Mesendoderm (in vitro differentiated cells): ENCODE measurements at regions not wholly inside any gene's neighbourhood (a gene's known extent, or its start where the extent isn't known, plus 50 kb on each side); places are given as distances from the start of the nearest gene placed in this dataset.

Experiments
- DNase-seq: peaks from one replicate; pipeline ENCODE4 v3.0.0; 2013
- H2AK5ac ChIP-seq: 2 replicates; pipeline ENCODE4 v1.6.1; 2013; ENCODE audit warnings: low read length, inconsistent platforms
- H2BK120ac ChIP-seq: 2 replicates; pipeline ENCODE4 v1.6.1; 2013; ENCODE audit warnings: low read depth, mild to moderate bottlenecking, low read length, moderate library complexity, mixed read lengths
- H2BK15ac ChIP-seq: replicated peaks from 2 replicates; pipeline ENCODE4 v1.6.1; 2013; ENCODE audit warnings: low read depth, mild to moderate bottlenecking, moderate library complexity
- H2BK5ac ChIP-seq: 2 replicates; pipeline ENCODE4 v1.6.1; 2013; ENCODE audit warnings: low read length, inconsistent platforms
- H3K18ac ChIP-seq: 2 replicates; pipeline ENCODE4 v1.6.1; 2013; ENCODE audit warnings: mild to moderate bottlenecking, low read length, mixed read lengths
- H3K23ac ChIP-seq: one replicate; pipeline ENCODE4 v1.6.1; 2013; ENCODE audit warnings: low read length
- H3K27ac ChIP-seq: 2 replicates; pipeline ENCODE4 v1.5.1; 2013; ENCODE audit warnings: low read depth, mild to moderate bottlenecking, inconsistent platforms, low read length, moderate library complexity
- H3K27me3 ChIP-seq: 2 replicates; pipeline ENCODE4 v1.6.1; 2013; ENCODE audit warnings: low read length, control low read depth, mild to moderate bottlenecking, inconsistent platforms; ENCODE audit not compliant: insufficient read depth, poor library complexity
- H3K36me3 ChIP-seq: 2 replicates; pipeline ENCODE4 v1.6.1; 2013; ENCODE audit warnings: low read length, inconsistent platforms; ENCODE audit not compliant: control insufficient read depth, insufficient read depth
- H3K4ac ChIP-seq: one replicate; pipeline ENCODE4 v1.6.1; 2013; ENCODE audit warnings: low read depth, mild to moderate bottlenecking, low read length, moderate library complexity
- H3K4me1 ChIP-seq: 2 replicates; pipeline ENCODE4 v1.6.1; 2013; ENCODE audit warnings: low read depth, low read length, inconsistent platforms; ENCODE audit not compliant: control insufficient read depth
- H3K4me2 ChIP-seq: 2 replicates; pipeline ENCODE4 v1.6.1; 2013; ENCODE audit warnings: low read length
- H3K4me3 ChIP-seq: 2 replicates; pipeline ENCODE4 v1.5.1; 2013; ENCODE audit warnings: mild to moderate bottlenecking, low read length
- H3K56ac ChIP-seq: one replicate; pipeline ENCODE4 v1.6.1; 2013; ENCODE audit warnings: low read length
- H3K79me1 ChIP-seq: 2 replicates; pipeline ENCODE4 v1.6.1; 2013; ENCODE audit warnings: low read length, inconsistent platforms
- H3K79me2 ChIP-seq: 2 replicates; pipeline ENCODE4 v1.6.1; 2013; ENCODE audit warnings: mild to moderate bottlenecking, low read length; ENCODE audit not compliant: control insufficient read depth, insufficient read depth
- H3K9ac ChIP-seq: 2 replicates; pipeline ENCODE4 v1.6.1; 2013; ENCODE audit warnings: low read length, inconsistent platforms
- H4K5ac ChIP-seq: one replicate; pipeline ENCODE4 v1.6.1; 2013; ENCODE audit warnings: low read length
- H4K8ac ChIP-seq: one replicate; pipeline ENCODE4 v1.6.1; 2013; ENCODE audit warnings: low read depth, mild to moderate bottlenecking, control low read depth, low read length, moderate library complexity
- WGBS: extraction: QIAGEN DNeasy Blood & Tissue Kit; methylation state at CpG from one replicate; pipeline ENCODE4 v1.1.7; 2013; ENCODE audit warnings: low lambda C conversion rate, missing lambda C conversion rate; ENCODE audit not compliant: insufficient coverage; ENCODE audit errors: extremely low coverage; 5-methylcytosine and 5-hydroxymethylcytosine counted together

- Histone ChIP-seq H3K36me3 (no peaks in the 10 kb centered on the region), H3K27me3 (no peaks in the 10 kb centered on the region), H3K79me1 (no peaks in the 10 kb centered on the region), H3K9ac (no peak overlapping the region), H3K4me3 (no peak overlapping the region), H2BK120ac (no peak overlapping the region), H3K27ac (no peak overlapping the region), H3K23ac (no peak overlapping the region), H4K8ac (no peak overlapping the region), H2BK5ac (no peak overlapping the region), H3K56ac (no peak overlapping the region), H4K5ac (no peak overlapping the region), H2BK15ac (no peak overlapping the region), H3K79me2 (no peaks in the 10 kb centered on the region), H3K4me2 (no peak overlapping the region), H2AK5ac (no peak overlapping the region), H3K4me1 (no peaks in the 10 kb centered on the region), H3K4ac (no peak overlapping the region), H3K18ac (no peak overlapping the region)
- no CpG with 5 or more reads among the region's 4 CpGs for WGBS
- DNase-seq: no peak
Measured at GRCh38 chr6:97712751-97713150, 429.7 kb upstream of the MMS22L start.

GRCh38 chr6:97714772-97715171 is 431.8 kb upstream of the MMS22L start:
- H3K4me1 ChIP-seq: no peaks in the 10 kb centered on the region
- DNase-seq: no peak
- H3K27ac ChIP-seq: no peak overlapping the region
- no peaks in the 10 kb centered on the region for H3K27me3 ChIP-seq
- no peak overlapping the region for H3K9ac ChIP-seq
- H3K4me3 ChIP-seq: no peak overlapping the region
- H3K18ac ChIP-seq: no peak overlapping the region
- no peaks in the 10 kb centered on the region for H3K36me3 ChIP-seq
- H3K56ac ChIP-seq: no peak overlapping the region
- H4K5ac ChIP-seq: no peak overlapping the region
- no peak overlapping the region for H3K4me2 ChIP-seq
- H2AK5ac ChIP-seq: no peak overlapping the region
- H2BK120ac ChIP-seq: no peak overlapping the region
- H2BK15ac ChIP-seq: no peak overlapping the region
- H3K79me1 ChIP-seq: no peaks in the 10 kb centered on the region
- H3K4ac ChIP-seq: no peak overlapping the region
- H2BK5ac ChIP-seq: no peak overlapping the region
- no peak overlapping the region for H3K23ac ChIP-seq
- no peaks in the 10 kb centered on the region for H3K79me2 ChIP-seq
- no peak overlapping the region for H4K8ac ChIP-seq

DNA sequence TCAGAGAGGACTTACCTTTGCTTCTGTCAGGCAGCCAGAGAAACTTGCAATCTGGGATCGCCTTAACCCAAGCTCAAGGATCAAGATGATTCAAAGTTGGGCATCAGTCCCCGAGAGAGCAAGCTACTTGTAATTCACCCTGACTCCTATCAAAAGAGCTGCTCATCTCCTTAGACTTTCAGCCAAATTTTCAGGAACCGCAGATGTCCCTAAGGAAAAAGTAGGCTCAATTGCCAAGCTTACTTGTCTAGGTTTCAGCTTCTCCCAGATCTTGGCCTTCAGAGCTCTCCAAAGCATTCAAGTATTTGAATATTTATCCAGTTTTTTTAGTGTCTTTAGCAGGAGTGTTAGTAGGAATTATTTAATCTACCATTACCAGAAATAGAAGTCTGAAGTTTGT is 434.1 kb upstream of the MMS22L start:
- no CpG with 5 or more reads among the region's 3 CpGs for WGBS
- H3K4ac ChIP-seq: no peak overlapping the region
- H2BK15ac ChIP-seq: no peak overlapping the region
- no peak overlapping the region for H3K4me3 ChIP-seq
- DNase-seq: no peak
- H3K79me2 ChIP-seq: no peaks in the 10 kb centered on the region
- no peak overlapping the region for H3K27ac ChIP-seq
- H4K5ac ChIP-seq: no peak overlapping the region
- no peak overlapping the region for H3K4me2 ChIP-seq
- H4K8ac ChIP-seq: no peak overlapping the region
- no peak overlapping the region for H3K9ac ChIP-seq
- no peak overlapping the region for H2AK5ac ChIP-seq
- H3K18ac ChIP-seq: no peak overlapping the region
- H3K79me1 ChIP-seq: no peaks in the 10 kb centered on the region
- no peak overlapping the region for H2BK120ac ChIP-seq
- no peaks in the 10 kb centered on the region for H3K36me3 ChIP-seq
- H3K56ac ChIP-seq: no peak overlapping the region
- no peak overlapping the region for H2BK5ac ChIP-seq
- no peaks in the 10 kb centered on the region for H3K4me1 ChIP-seq
- no peak overlapping the region for H3K23ac ChIP-seq
- no peaks in the 10 kb centered on the region for H3K27me3 ChIP-seq

DNA sequence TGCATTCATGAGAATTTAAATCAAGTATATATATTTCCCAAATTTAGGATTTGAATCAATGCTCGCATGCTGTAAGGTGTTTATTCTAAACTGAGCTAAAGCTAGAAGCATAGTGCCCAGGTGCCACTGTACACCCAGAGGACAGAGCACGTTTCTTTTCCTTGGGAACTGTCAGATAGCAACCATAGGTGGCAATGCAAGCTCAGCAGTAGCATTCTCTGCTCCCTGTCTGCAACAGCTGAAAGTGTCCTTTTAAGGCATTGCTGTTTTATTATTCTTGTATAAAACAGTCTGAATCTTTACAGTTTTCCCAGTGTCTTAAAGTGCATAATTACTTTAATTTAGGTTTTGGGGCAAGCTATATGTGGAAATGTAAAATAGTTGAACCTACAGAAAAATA is 443.4 kb upstream of the MMS22L start:
- no peak overlapping the region for H3K27ac ChIP-seq

DNA sequence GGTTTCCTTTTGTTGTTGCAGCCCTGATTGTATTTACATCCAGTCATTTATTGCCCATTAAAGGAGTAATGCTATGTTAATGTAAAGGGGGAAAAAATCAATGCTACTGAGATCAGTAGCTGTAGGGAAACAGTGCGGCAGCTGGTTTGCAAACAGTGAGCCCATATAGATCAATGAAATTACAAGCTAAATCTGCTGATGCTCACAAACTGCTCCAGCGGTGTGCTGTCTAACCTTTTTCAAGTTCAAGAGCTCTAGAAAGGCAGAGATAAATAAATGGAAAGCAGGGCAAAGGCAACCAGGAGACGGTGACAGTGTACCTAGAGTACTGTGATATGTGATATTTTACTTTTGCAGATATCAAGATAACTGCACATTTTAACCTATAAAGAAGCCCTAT is 449.0 kb upstream of the MMS22L start:
- no peak overlapping the region for H3K23ac ChIP-seq
- no peak overlapping the region for H2AK5ac ChIP-seq
- H2BK120ac ChIP-seq: no peak overlapping the region
- H2BK15ac ChIP-seq: no peak overlapping the region
- H4K8ac ChIP-seq: no peak overlapping the region
- H3K56ac ChIP-seq: no peak overlapping the region
- no peak overlapping the region for H3K9ac ChIP-seq
- no CpG with 5 or more reads among the region's 3 CpGs for WGBS
- H3K79me2 ChIP-seq: no peaks in the 10 kb centered on the region
- no peaks in the 10 kb centered on the region for H3K4me1 ChIP-seq
- no peak overlapping the region for H3K4me2 ChIP-seq
- no peak overlapping the region for H4K5ac ChIP-seq
- H3K27ac ChIP-seq: no peak overlapping the region
- no peaks in the 10 kb centered on the region for H3K79me1 ChIP-seq
- H3K18ac ChIP-seq: no peak overlapping the region
- H3K36me3 ChIP-seq: no peaks in the 10 kb centered on the region
- no peak overlapping the region for H3K4me3 ChIP-seq
- H3K27me3 ChIP-seq: no peaks in the 10 kb centered on the region
- no peak overlapping the region for H3K4ac ChIP-seq
- H2BK5ac ChIP-seq: no peak overlapping the region
- DNase-seq: no peak

More for the DNA sequence above, 443.4 kb upstream of the MMS22L start:
- Histone ChIP-seq H3K4ac (no peak overlapping the region), H3K23ac (no peak overlapping the region), H3K4me1 (no peaks in the 10 kb centered on the region), H2BK120ac (no peak overlapping the region), H3K9ac (no peak overlapping the region), H2BK5ac (no peak overlapping the region), H3K36me3 (no peaks in the 10 kb centered on the region), H4K5ac (no peak overlapping the region), H2AK5ac (no peak overlapping the region), H2BK15ac (no peak overlapping the region), H4K8ac (no peak overlapping the region), H3K79me2 (no peaks in the 10 kb centered on the region), H3K4me2 (no peak overlapping the region), H3K56ac (no peak overlapping the region), H3K27me3 (no peaks in the 10 kb centered on the region), H3K4me3 (no peak overlapping the region), H3K18ac (no peak overlapping the region), H3K79me1 (no peaks in the 10 kb centered on the region)
- no CpG with 5 or more reads among the region's 2 CpGs for WGBS
- peak; percentile 62 for DNase-seq

GRCh38 chr6:97757575-97757974 is 474.6 kb upstream of the MMS22L start:
- no peak overlapping the region for H4K8ac ChIP-seq
- no peak overlapping the region for H2AK5ac ChIP-seq
- H2BK15ac ChIP-seq: no peak overlapping the region
- no peak overlapping the region for H2BK120ac ChIP-seq
- no peaks in the 10 kb centered on the region for H3K36me3 ChIP-seq
- no peak overlapping the region for H3K4ac ChIP-seq
- no peaks in the 10 kb centered on the region for H3K27me3 ChIP-seq
- no CpG with 5 or more reads among the region's 3 CpGs for WGBS
- H2BK5ac ChIP-seq: no peak overlapping the region
- no peaks in the 10 kb centered on the region for H3K79me2 ChIP-seq
- H4K5ac ChIP-seq: no peak overlapping the region
- H3K18ac ChIP-seq: no peak overlapping the region
- no peak for DNase-seq
- no peaks in the 10 kb centered on the region for H3K79me1 ChIP-seq
- H3K4me1 ChIP-seq: no peaks in the 10 kb centered on the region
- no peak overlapping the region for H3K23ac ChIP-seq
- no peak overlapping the region for H3K56ac ChIP-seq
- H3K4me3 ChIP-seq: no peak overlapping the region
- no peak overlapping the region for H3K27ac ChIP-seq
- H3K4me2 ChIP-seq: no peak overlapping the region
- no peak overlapping the region for H3K9ac ChIP-seq
